HG02938 (cell line): ENCODE measurements at regions not wholly inside any gene's neighbourhood (a gene's known extent, or its start where the extent isn't known, plus 50 kb on each side); places are given as distances from the start of the nearest gene placed in this dataset.
"Not testable (repeated sequence)": the region's sequence is repeated elsewhere in the genome, so short reads cannot be mapped to it uniquely, and the experiment has no call there.

Source experiments
- ATAC-seq: cut with Tn5 transposase; IDR thresholded peaks from one replicate; pipeline ENCODE4 v1.9.1; 2021; ENCODE audit warnings: mild to moderate bottlenecking, moderate library complexity; ENCODE audit not compliant: unreplicated experiment

DNA sequence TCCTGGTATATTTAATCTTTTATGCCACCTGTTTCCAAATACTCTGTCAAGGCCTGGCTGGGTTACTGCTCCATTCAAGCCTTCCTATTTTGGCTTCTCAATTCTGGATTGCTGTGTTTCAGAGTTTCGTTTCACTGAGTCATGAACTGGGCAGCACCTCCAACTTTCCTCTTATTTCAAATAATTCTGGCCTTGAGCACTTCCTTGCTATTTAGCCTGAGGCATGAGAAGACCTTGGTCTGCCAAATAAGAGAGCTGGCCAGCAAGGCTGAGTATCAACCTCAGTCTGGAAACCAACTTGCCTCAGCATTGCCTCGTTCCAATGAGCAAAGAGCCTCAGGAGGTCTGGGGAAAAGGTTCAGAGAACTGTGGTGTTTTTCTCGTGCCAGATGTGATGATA is 66.6 kb downstream of the TNFAIP3 start:
- no peak for ATAC-seq

DNA sequence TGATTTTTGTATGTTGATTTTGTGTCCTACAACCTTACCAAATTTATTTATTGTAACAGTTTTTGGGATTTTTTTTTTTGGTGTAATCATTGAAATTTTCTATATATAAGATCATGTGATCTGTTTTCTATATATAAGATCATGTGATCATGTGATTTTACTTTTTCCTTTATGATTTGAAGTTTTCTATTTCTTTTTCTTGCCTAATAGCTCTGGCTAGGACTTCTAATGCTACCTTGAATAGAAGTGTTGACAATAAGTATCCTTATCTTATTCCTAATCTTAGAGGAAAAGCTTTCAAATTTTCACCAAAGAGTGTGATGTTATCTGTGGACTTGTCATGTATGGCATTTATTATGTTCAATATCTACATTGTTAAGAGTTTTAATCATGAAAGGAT is 69.7 kb downstream of the TNFAIP3 start:
- ATAC-seq = no peak

GRCh38 chr6:137937834-137938233 is 70.8 kb downstream of the TNFAIP3 start:
- no peak for ATAC-seq

DNA sequence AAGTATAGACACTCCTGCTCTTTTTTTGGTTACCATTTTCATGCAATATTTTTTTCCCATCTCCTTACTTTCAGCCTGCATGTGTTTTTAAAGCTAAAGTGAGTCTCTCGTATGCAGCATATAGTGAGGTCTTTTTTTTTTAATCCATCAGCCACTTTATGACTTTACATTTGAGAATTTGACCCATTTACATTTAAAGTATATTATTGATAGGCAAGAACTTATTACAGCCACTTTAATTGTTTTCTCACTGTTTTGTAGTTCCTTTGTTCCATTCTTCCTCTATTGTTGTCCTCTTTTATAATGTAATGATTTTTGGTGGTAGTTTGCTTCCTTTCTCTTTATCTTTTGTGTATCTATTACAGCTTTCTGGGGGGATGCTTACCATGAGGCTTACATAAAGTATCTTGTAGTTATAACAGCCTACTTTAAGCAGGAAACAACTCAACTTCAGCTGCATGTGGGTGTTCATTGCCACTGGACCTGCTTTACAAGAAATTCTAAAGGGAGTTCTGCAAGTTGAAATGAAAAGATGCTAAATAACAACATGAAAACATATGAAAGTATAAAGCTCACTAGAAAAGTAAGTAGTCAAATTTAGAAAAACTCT is 71.8 kb downstream of the TNFAIP3 start:
- ATAC-seq = no peak

GRCh38 chr6:137941995-137942394 is 74.9 kb downstream of the TNFAIP3 start:
- no peak for ATAC-seq

GRCh38 chr6:137942736-137943135 is 75.7 kb downstream of the TNFAIP3 start:
- ATAC-seq = no peak

DNA sequence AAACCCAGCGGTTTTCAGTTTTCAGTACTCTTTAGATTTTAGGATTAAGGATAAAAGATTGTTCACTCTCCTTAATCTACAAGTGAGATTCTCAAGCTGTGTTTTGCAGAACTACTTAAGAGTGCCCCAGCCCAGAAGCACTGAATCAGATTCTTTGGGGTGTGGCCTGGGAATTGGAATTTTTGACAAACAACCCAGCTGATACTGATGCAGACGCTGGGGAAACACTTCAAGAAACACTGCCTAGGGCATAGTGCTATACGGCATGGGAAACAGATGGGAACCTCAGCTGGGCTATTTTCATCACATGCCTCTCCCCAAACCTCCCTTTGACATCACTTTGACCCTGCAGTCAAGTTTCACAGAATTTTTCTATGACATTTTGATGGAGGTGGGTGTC is 77.3 kb downstream of the TNFAIP3 start:
- not testable (repeated sequence) for ATAC-seq

- no peak for ATAC-seq
Observed at GRCh38 chr6:137944793-137945498, 77.9 kb downstream of the TNFAIP3 start.

GRCh38 chr6:137949686-137950390 is 82.8 kb downstream of the TNFAIP3 start:
- peak; percentile 76 for ATAC-seq

- peak; percentile 41 for ATAC-seq
Observed at GRCh38 chr6:137950581-137950980, 83.5 kb downstream of the TNFAIP3 start.

DNA sequence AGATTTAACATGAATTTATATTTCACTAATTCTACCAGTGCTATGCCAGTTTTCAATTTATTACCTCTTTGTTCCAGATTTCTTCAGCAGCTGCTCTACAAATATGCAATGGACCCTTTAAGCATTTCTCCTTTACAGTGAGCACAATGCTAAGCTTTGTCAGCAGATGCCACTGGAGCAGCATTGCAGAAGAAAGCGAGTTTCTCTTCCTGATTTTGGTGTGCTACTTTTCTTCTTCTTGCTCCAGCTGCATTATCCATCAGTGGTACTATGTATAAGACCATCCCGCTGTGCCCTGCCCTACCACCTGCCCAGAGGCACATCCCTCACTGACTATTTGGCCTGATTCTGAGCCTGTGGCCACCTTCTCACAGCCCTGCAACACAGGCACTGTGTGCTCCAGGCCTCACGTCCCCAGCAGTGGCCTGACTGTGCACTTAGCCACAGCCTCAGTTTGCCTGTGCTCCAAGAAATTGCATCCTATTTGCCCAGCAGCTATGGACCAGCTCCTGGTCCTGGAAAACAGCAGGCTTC is 84.1 kb downstream of the TNFAIP3 start:
- peak; percentile 45 for ATAC-seq

GRCh38 chr6:137952247-137952646 is 85.2 kb downstream of the TNFAIP3 start:
- no peak for ATAC-seq

- ATAC-seq = no peak
Observed at GRCh38 chr6:137953761-137954160, 86.7 kb downstream of the TNFAIP3 start.

GRCh38 chr6:137954253-137954652 is 87.2 kb downstream of the TNFAIP3 start:
- no peak for ATAC-seq

- no peak for ATAC-seq
Observed at GRCh38 chr6:137956098-137956488, 89.0 kb downstream of the TNFAIP3 start.

DNA sequence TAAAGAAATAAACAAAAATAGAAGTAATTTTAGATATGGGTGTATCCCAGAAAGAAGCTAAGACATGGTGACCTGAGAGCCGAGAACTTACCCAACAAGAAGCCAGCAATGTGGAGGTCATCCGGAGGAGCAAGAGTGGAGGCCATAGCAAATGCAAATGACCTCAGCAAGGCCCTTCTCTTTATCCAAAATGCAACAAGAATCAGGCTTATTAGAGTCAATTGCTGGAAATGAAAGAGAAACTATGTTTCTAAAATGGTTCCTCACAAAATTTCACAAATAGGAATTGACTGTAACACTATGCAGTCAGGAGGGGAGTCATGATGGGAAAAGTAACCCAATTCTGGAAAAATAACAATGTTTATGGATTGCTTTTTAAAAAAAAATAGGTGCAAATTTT is 90.4 kb downstream of the TNFAIP3 start:
- ATAC-seq = no peak

DNA sequence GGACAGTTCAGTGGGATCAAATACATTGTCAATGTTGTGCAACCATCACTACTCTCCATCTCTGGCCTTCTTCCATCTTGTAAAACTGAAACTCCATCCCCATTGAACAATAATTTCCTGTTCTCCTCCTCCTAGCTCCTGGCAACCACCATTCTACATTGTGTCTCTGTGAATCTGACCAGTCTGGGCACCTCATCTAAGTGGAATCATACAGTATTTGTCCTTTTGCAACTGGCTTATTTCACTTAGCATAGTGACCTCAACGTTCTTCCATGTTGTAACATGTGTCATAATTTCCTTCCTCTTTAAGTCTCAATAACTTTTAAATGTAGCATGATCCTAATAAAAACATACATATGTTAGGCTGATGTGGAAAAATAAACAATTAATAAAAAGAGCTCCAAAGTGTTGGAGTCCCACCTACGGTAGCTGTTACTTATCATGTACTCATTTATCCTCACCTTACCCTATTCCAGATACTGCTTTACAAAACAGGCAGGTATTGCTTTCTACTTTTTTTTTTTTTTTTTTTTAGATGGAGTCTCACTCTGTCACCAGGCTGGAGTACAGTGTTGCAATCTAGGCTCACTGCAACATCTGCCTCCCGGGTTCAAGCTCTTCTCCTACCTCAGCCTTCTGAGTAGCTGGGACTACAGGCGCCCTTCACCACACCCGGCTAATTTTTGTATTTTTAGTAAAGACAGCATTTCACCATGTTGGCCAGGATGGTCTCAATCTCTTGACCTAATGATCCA is 91.9 kb downstream of the TNFAIP3 start:
- ATAC-seq = no peak

DNA sequence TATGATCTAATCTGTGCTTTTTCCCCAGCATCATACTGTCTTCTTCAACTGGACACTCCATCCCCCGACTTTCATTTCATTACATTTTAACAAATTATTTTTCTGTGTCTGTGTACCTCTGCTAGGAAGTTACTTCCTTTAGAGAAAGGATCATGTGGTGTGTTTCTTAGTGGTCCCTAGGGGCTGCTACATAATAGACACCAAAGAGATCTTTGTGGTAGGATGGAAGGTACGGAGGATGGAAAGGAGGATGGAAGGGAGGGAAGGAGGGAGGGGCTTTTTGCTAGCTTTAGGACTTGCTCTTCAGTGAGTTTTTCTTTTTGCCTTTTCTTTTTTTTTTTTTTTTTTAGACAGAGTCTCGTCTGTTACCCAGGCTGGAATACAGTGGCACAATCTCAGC is 95.7 kb downstream of the TNFAIP3 start:
- no peak for ATAC-seq

DNA sequence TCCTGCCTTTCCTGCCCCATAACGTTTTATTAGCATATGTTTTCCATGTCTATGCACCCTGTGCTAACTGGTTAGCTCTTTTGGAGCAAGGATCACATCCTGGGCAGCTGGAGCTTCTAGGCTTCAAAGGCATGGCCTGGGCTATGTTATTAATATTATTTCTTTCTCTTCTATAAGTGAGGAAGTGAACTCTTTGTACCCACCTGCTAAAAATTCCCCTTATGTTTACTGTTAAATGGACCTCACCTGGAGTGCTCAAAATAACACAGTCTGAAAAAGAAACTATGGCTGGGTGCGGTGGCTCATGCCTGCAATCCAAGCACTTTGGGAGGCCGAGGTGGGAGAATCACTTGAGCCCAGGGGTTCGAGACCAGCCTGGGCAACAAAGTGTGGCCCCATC is 97.8 kb downstream of the TNFAIP3 start:
- ATAC-seq = no peak

GRCh38 chr6:137967689-137968454 is 100.8 kb downstream of the TNFAIP3 start:
- ATAC-seq = no peak

GRCh38 chr6:137968455-137968804 is 101.4 kb downstream of the TNFAIP3 start:
- no peak for ATAC-seq
